ENCODE measurements at regions not wholly inside any gene's neighbourhood (a gene's known extent, or its start where the extent isn't known, plus 50 kb on each side); places are given as distances from the start of the nearest gene placed in this dataset.
A peak's percentile ranks its signal among the peaks of the same experiment; 100 is the strongest.

DNA sequence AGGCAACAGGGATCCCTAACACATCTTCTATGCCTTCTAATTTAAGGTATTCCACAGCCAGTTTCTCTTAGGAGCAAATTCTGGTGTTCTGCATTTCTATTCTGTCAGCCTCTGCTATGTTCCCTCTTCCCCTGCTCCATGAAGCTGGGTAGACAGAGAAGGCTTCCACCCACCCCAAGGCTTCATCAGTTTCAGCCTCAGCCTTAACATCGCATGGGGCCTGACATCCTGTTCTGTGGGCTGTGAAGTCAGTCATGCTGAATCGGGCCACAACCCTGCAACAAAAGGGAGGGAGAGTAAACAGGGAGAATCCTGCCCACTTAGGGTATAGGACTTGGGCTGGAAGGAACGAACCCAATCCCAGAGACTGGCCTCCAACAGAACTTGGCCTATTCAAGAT lies 70.6 kb upstream of the PPM1B start:
- DNase-seq (ENCODE audit: low spot score in 2 of 2): no peak
- H3K36me3 ChIP-seq: no peaks in the 10 kb centered on the region
- H3K4me1 ChIP-seq: no peaks in the 10 kb centered on the region
- no peak overlapping the region for H3K4me3 ChIP-seq
- no peak for TF ChIP-seq CTCF (IDR thresholded peaks at IDR 0.05)
- no peak for TF ChIP-seq POLR2A (IDR thresholded peaks at IDR 0.05)
- no peak for TF ChIP-seq POLR2AphosphoS5 (IDR thresholded peaks at IDR 0.05)
- no peaks in the 10 kb centered on the region for H3K27me3 ChIP-seq
- no peaks in the 10 kb centered on the region for H3K9me3 ChIP-seq
- H3K27ac ChIP-seq: no peak overlapping the region
- intact Hi-C loops (cut with DNase I; ENCODE audit: low total_unique reads): no loop called here

DNA sequence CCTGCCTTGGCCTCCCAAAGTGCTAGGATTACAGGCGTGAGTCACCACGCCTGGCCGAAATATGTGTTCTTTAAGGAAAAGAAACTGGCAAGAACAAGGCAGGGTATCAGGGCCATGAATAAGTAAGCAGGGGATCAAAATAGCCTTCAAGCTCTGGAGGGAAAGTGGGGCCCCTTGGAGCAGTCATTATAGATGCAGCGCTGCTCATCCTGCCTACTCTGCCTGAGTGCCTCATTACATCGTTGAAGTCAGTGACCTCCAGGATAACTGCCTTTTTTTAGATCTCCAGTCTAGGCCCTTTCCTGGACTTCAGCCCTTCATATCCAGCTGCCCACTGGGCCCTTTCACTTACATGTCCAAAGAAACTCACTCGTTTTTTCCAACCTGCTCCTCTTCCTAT lies 69.8 kb upstream of the PPM1B start:
- Histone ChIP-seq H3K36me3 (no peaks in the 10 kb centered on the region), H3K9me3 (no peaks in the 10 kb centered on the region), H3K27ac (no peak overlapping the region), H3K4me1 (no peaks in the 10 kb centered on the region), H3K27me3 (no peaks in the 10 kb centered on the region), H3K4me3 (no peak overlapping the region)
- TF ChIP-seq CTCF (IDR thresholded peaks at IDR 0.05): no peak
- no peak for TF ChIP-seq POLR2A (IDR thresholded peaks at IDR 0.05)
- no peak for TF ChIP-seq POLR2AphosphoS5 (IDR thresholded peaks at IDR 0.05)
- intact Hi-C loops (cut with DNase I; ENCODE audit: low total_unique reads): no loop called here
- no peak for DNase-seq (ENCODE audit: low spot score in 2 of 2)

GRCh38 chr2:44100351-44100750 lies 68.3 kb upstream of the PPM1B start:
- peak in 1 of 2 donors; percentile 26 for DNase-seq (ENCODE audit: low spot score in 2 of 2)

DNA sequence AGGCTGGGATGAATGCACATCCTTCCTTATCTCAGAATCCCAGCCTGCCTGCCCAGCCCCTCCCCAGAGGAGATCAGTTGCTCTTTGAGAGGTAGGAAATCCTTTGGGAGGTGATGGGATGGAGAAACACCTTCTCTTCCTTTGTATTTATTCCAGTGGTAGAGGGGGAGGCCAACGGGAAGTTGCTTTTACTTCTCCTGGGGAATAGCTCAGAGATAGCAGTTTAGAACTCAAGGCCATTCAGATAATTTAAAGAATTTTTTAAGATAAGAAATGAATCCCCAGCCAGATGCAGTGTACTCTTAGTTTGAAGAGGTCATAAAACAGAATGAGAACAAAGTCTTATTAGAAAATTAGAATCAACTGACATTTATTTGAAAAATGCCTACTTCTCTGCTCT lies 67.4 kb upstream of the PPM1B start:
- intact Hi-C loops (cut with DNase I; ENCODE audit: low total_unique reads): no loop called here
- no peak overlapping the region for H3K27ac ChIP-seq
- TF ChIP-seq POLR2A (IDR thresholded peaks at IDR 0.05): no peak
- no peak for TF ChIP-seq CTCF (IDR thresholded peaks at IDR 0.05)
- TF ChIP-seq POLR2AphosphoS5 (IDR thresholded peaks at IDR 0.05): no peak

More at GRCh38 chr2:44100351-44100750, 68.3 kb upstream of the PPM1B start:
- TF ChIP-seq POLR2AphosphoS5 (IDR thresholded peaks at IDR 0.05) (no peak), CTCF (IDR thresholded peaks at IDR 0.05) (no peak), POLR2A (IDR thresholded peaks at IDR 0.05) (no peak)
- no peak overlapping the region for H3K27ac ChIP-seq
- H3K36me3 ChIP-seq: no peaks in the 10 kb centered on the region
- no peaks in the 10 kb centered on the region for H3K4me1 ChIP-seq
- no peaks in the 10 kb centered on the region for H3K9me3 ChIP-seq
- no peaks in the 10 kb centered on the region for H3K27me3 ChIP-seq
- intact Hi-C loops (cut with DNase I; ENCODE audit: low total_unique reads): no loop called here
- no peak overlapping the region for H3K4me3 ChIP-seq

GRCh38 chr2:44102790-44103562 lies 65.7 kb upstream of the PPM1B start:
- no peaks in the 10 kb centered on the region for H3K9me3 ChIP-seq
- no peak for DNase-seq (ENCODE audit: low spot score in 2 of 2)
- no peaks in the 10 kb centered on the region for H3K36me3 ChIP-seq
- H3K27ac ChIP-seq: no peak overlapping the region
- no peak overlapping the region for H3K4me3 ChIP-seq
- no peaks in the 10 kb centered on the region for H3K27me3 ChIP-seq
- intact Hi-C loops (cut with DNase I; ENCODE audit: low total_unique reads): no loop called here
- TF ChIP-seq CTCF (IDR thresholded peaks at IDR 0.05) (no peak), POLR2A (IDR thresholded peaks at IDR 0.05) (no peak), POLR2AphosphoS5 (IDR thresholded peaks at IDR 0.05) (no peak)
- H3K4me1 ChIP-seq: no peaks in the 10 kb centered on the region

More for the DNA sequence above, 67.4 kb upstream of the PPM1B start:
- Histone ChIP-seq H3K4me1 (no peaks in the 10 kb centered on the region), H3K27me3 (no peaks in the 10 kb centered on the region), H3K36me3 (no peaks in the 10 kb centered on the region), H3K9me3 (no peaks in the 10 kb centered on the region), H3K4me3 (no peak overlapping the region)
- no peak for DNase-seq (ENCODE audit: low spot score in 2 of 2)
